HepG2 (cell line): ENCODE measurements at regions not wholly inside any gene's neighbourhood (a gene's known extent, or its start where the extent isn't known, plus 50 kb on each side); places are given as distances from the start of the nearest gene placed in this dataset.

Source experiments
- GLMP ChIP-seq: sonication (generic); formaldehyde crosslinking; IDR thresholded peaks from 2 replicates; pipeline ENCODE4 v1.9.0; 2021; ENCODE audit warnings: missing genetic modification reagents, mild to moderate bottlenecking, borderline replicate concordance
- MYC ChIP-seq: sonication (generic); formaldehyde crosslinking; IDR thresholded peaks from 2 replicates; pipeline ENCODE4 v1.9.0; 2021; ENCODE audit warnings: missing genetic modification reagents, borderline replicate concordance
- NONO ChIP-seq, 2 experiments: fragments of 450-650 bp in 1 of 2; sonication (generic) in 1 of 2; formaldehyde crosslinking in 1 of 2; IDR thresholded peaks in 1 of 2; conservative IDR thresholded peaks in 1 of 2; 2 replicates each; pipeline versions ENCODE4 v1.6.1 to v1.8.0; 2017 to 2022; ENCODE audit warnings: mild to moderate bottlenecking in 1 of 2, missing genetic modification reagents in 1 of 2, moderate library complexity in 1 of 2
- ZNF207 ChIP-seq: fragments of 450-650 bp; IDR thresholded peaks from 2 replicates; pipeline ENCODE4 v1.6.1; 2016; ENCODE audit warnings: antibody characterized with exemption, borderline replicate concordance
- ZNF234 ChIP-seq: sonication (generic); formaldehyde crosslinking; conservative IDR thresholded peaks from 2 replicates; pipeline ENCODE4 v1.5.1; 2020; ENCODE audit warnings: mild to moderate bottlenecking, missing genetic modification reagents
- ZNF430 ChIP-seq: sonication (generic); formaldehyde crosslinking; IDR thresholded peaks from 2 replicates; pipeline ENCODE4 v1.9.0; 2021; ENCODE audit warnings: mild to moderate bottlenecking, missing genetic modification reagents

GRCh38 chr13:68375004-68375403 is 1144.9 kb upstream of the PCDH9 start:
- no peak for TF ChIP-seq ZNF430 (CRISPR knock-in tag)
- TF ChIP-seq GLMP (CRISPR knock-in tag), result no peak
- TF ChIP-seq ZNF207, result no peak
- TF ChIP-seq NONO (IDR thresholded peaks at IDR 0.05), result no peak
- no peak for TF ChIP-seq NONO (CRISPR knock-in tag; conservative IDR thresholded peaks at IDR 0.05)
- no peak for TF ChIP-seq ZNF234 (CRISPR knock-in tag)
- no peak for TF ChIP-seq MYC
